ENCODE measurements at regions not wholly inside any gene's neighbourhood (a gene's known extent, or its start where the extent isn't known, plus 50 kb on each side); places are given as distances from the start of the nearest gene placed in this dataset.

DNA sequence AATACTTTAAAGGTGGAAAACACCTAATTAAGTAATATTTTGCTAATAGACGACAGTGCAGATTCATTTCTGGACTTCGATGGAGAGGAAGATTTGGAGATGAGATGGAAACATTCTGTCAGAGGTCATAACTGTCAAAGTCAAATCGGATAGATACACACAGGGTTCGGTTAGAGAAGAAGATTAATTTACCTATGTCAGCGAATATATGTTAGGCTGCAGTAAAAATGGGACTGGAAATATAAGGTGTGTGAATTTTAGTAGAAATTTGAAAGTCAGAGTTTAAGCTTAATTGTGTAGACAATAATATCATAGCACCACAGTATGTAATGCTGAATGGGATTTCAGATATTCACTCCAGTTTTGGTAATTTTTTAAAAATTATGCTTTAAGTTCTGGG lies 1020.3 kb upstream of the ACO1 start:
- TF ChIP-seq PPARD (CRISPR knock-in tag; IDR thresholded peaks at IDR 0.05), result no peak
- TF ChIP-seq SAFB2 (IDR thresholded peaks at IDR 0.05; ENCODE audit: borderline replicate concordance, low read depth, low read length, severe bottlenecking), result no peak
- no peak for TF ChIP-seq JUN (IDR thresholded peaks at IDR 0.05; ENCODE audit: borderline replicate concordance, low read depth, low read length)
- no peak for TF ChIP-seq JUN (CRISPR knock-in tag; IDR thresholded peaks at IDR 0.05; ENCODE audit: borderline replicate concordance)
- TF ChIP-seq, protein P1, sequence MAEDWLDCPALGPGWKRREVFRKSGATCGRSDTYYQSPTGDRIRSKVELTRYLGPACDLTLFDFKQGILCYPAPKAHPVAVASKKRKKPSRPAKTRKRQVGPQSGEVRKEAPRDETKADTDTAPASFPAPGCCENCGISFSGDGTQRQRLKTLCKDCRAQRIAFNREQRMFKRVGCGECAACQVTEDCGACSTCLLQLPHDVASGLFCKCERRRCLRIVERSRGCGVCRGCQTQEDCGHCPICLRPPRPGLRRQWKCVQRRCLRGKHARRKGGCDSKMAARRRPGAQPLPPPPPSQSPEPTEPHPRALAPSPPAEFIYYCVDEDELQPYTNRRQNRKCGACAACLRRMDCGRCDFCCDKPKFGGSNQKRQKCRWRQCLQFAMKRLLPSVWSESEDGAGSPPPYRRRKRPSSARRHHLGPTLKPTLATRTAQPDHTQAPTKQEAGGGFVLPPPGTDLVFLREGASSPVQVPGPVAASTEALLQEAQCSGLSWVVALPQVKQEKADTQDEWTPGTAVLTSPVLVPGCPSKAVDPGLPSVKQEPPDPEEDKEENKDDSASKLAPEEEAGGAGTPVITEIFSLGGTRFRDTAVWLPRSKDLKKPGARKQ (CRISPR knock-in tag; IDR thresholded peaks at IDR 0.05), result no peak
- TF ChIP-seq ZBTB7A (IDR thresholded peaks at IDR 0.05; ENCODE audit: borderline replicate concordance, control insufficient read depth, low read depth, low read length), result no peak
- TF ChIP-seq SMAD4 (CRISPR knock-in tag; conservative IDR thresholded peaks at IDR 0.05), result no peak
- TF ChIP-seq PURB (CRISPR knock-in tag; IDR thresholded peaks at IDR 0.05; ENCODE audit: low read depth), result no peak
- TF ChIP-seq, protein P2, sequence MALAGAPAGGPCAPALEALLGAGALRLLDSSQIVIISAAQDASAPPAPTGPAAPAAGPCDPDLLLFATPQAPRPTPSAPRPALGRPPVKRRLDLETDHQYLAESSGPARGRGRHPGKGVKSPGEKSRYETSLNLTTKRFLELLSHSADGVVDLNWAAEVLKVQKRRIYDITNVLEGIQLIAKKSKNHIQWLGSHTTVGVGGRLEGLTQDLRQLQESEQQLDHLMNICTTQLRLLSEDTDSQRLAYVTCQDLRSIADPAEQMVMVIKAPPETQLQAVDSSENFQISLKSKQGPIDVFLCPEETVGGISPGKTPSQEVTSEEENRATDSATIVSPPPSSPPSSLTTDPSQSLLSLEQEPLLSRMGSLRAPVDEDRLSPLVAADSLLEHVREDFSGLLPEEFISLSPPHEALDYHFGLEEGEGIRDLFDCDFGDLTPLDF (CRISPR knock-in tag; IDR thresholded peaks at IDR 0.05), result no peak
- no peak for TF ChIP-seq TAF1 (IDR thresholded peaks at IDR 0.05; ENCODE audit: control insufficient read depth, extremely low read depth, insufficient read depth, low read length, severe bottlenecking)
- no peak for TF ChIP-seq KLF10 (CRISPR knock-in tag; IDR thresholded peaks at IDR 0.05)
- TF ChIP-seq, protein P3, sequence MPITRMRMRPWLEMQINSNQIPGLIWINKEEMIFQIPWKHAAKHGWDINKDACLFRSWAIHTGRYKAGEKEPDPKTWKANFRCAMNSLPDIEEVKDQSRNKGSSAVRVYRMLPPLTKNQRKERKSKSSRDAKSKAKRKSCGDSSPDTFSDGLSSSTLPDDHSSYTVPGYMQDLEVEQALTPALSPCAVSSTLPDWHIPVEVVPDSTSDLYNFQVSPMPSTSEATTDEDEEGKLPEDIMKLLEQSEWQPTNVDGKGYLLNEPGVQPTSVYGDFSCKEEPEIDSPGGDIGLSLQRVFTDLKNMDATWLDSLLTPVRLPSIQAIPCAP (CRISPR knock-in tag; IDR thresholded peaks at IDR 0.05; ENCODE audit: borderline replicate concordance), result no peak

Data from K562 (cell line).